Liver (tissue), 8 donors: ENCODE measurements at regions not wholly inside any gene's neighbourhood (a gene's known extent, or its start where the extent isn't known, plus 50 kb on each side); places are given as distances from the start of the nearest gene placed in this dataset.

Source experiments
- DNase-seq: peaks from one replicate; pipeline ENCODE4 v3.0.0-alpha.2; 2017; ENCODE audit warnings: low spot score
- H3K27ac ChIP-seq, 2 donors: one replicate each; pipeline ENCODE4 v1.7.0; 2013; ENCODE audit warnings: inconsistent platforms in 2 of 2, low read length in 2 of 2, control low read depth in 1 of 2, low read depth in 1 of 2, mild to moderate bottlenecking in 1 of 2
- H3K27me3 ChIP-seq, 4 donors: one replicate each; pipeline versions ENCODE4 v1.6.1 to v1.7.0; 2013; ENCODE audit warnings: low read length in 3 of 4, inconsistent platforms in 1 of 4, mild to moderate bottlenecking in 1 of 4, moderate library complexity in 1 of 4; ENCODE audit not compliant: control insufficient read depth in 4 of 4, insufficient read depth in 4 of 4
- H3K36me3 ChIP-seq, 4 donors: one replicate each; pipeline versions ENCODE4 v1.6.1 to v1.7.0; 2013; ENCODE audit warnings: low read length in 3 of 4, mild to moderate bottlenecking in 3 of 4, low read depth in 1 of 4, moderate library complexity in 1 of 4; ENCODE audit not compliant: control insufficient read depth in 4 of 4, insufficient read depth in 3 of 4
- H3K4me1 ChIP-seq, 4 donors: one replicate each; pipeline versions ENCODE4 v1.6.1 to v1.7.0; 2013; ENCODE audit warnings: low read length in 3 of 4, mild to moderate bottlenecking in 3 of 4, moderate library complexity in 1 of 4; ENCODE audit not compliant: control insufficient read depth in 4 of 4, insufficient read depth in 4 of 4
- H3K4me3 ChIP-seq, 3 donors: one replicate each; pipeline versions ENCODE4 v1.6.1 to v1.7.0; 2013; ENCODE audit warnings: low read length in 3 of 3, control low read depth in 1 of 3, low read depth in 1 of 3, mild to moderate bottlenecking in 1 of 3
- H3K9ac ChIP-seq, 2 donors: one replicate each; pipeline ENCODE4 v1.7.0; 2013; ENCODE audit warnings: low read length in 2 of 2, mild to moderate bottlenecking in 2 of 2, moderate library complexity in 2 of 2, control low read depth in 1 of 2, low read depth in 1 of 2
- H3K9me3 ChIP-seq, 4 donors: one replicate each; pipeline versions ENCODE4 v1.6.1 to v1.7.0; 2013; ENCODE audit warnings: low read length in 3 of 4; ENCODE audit not compliant: control insufficient read depth in 4 of 4
- EGR1 ChIP-seq, 2 donors: IDR thresholded peaks; 2 replicates each; pipeline ENCODE4 v1.6.1; 2016 to 2018; ENCODE audit warnings: antibody characterized with exemption in 2 of 2, low read depth in 2 of 2
- FOXA2 ChIP-seq: IDR thresholded peaks from 2 replicates; pipeline ENCODE4 v1.6.1; 2016; ENCODE audit warnings: antibody characterized with exemption
- GABPA ChIP-seq, 2 donors: IDR thresholded peaks in 1 of 2; conservative IDR thresholded peaks in 1 of 2; 2 replicates each; pipeline ENCODE4 v1.6.1; 2016; ENCODE audit warnings: antibody characterized with exemption in 2 of 2, mild to moderate bottlenecking in 1 of 2, moderate library complexity in 1 of 2
- HNF4A ChIP-seq, 2 donors: conservative IDR thresholded peaks; 2 replicates each; pipeline ENCODE4 v1.6.1; 2016; ENCODE audit warnings: antibody characterized with exemption in 2 of 2, mild to moderate bottlenecking in 2 of 2
- HNF4G ChIP-seq: IDR thresholded peaks from 2 replicates; pipeline ENCODE4 v1.6.1; 2016; ENCODE audit warnings: antibody characterized with exemption
- JUND ChIP-seq, 2 donors: IDR thresholded peaks; 2 replicates each; pipeline ENCODE4 v1.6.1; 2016; ENCODE audit warnings: antibody characterized with exemption in 2 of 2
- NR2F2 ChIP-seq: IDR thresholded peaks from 2 replicates; pipeline ENCODE4 v1.6.1; 2016; ENCODE audit warnings: antibody characterized with exemption
- RAD21 ChIP-seq, 2 donors: IDR thresholded peaks; 2 replicates each; pipeline ENCODE4 v1.6.1; 2016; ENCODE audit warnings: antibody characterized with exemption in 2 of 2, mild to moderate bottlenecking in 2 of 2
- RXRA ChIP-seq, 2 donors: IDR thresholded peaks; 2 replicates each; pipeline ENCODE4 v1.6.1; 2017 to 2018; ENCODE audit warnings: antibody characterized with exemption in 2 of 2, mild to moderate bottlenecking in 1 of 2
- SP1 ChIP-seq: IDR thresholded peaks from 2 replicates; pipeline ENCODE4 v1.6.1; 2018; ENCODE audit warnings: antibody characterized with exemption, mild to moderate bottlenecking
- TAF1 ChIP-seq: conservative IDR thresholded peaks from 2 replicates; pipeline ENCODE4 v1.6.1; 2016; ENCODE audit warnings: antibody characterized with exemption, mild to moderate bottlenecking
- YY1 ChIP-seq: IDR thresholded peaks from 2 replicates; pipeline ENCODE4 v1.6.1; 2016; ENCODE audit warnings: antibody characterized with exemption, mild to moderate bottlenecking
- WGBS: extraction: QIAGEN DNeasy Blood & Tissue Kit; methylation state at CpG from one replicate; pipeline ENCODE4 v1.1.7; 2013; 5-methylcytosine and 5-hydroxymethylcytosine counted together
- TF ChIP-seq, protein P1 (sequence below): IDR thresholded peaks from 2 replicates; pipeline ENCODE4 v1.6.1; 2016; ENCODE audit warnings: antibody characterized with exemption, mild to moderate bottlenecking
- TF ChIP-seq, protein P2 (sequence below): IDR thresholded peaks from 2 replicates; pipeline ENCODE4 v1.6.1; 2016; ENCODE audit warnings: antibody characterized with exemption
- TF ChIP-seq, protein P3 (sequence below): IDR thresholded peaks from 2 replicates; pipeline ENCODE4 v1.6.1; 2016; ENCODE audit warnings: antibody characterized with exemption
- TF ChIP-seq, protein P4 (sequence below): fragments of 150-350 bp; IDR thresholded peaks from 2 replicates; pipeline ENCODE4 v1.5.1; 2017; ENCODE audit warnings: improper control_type of control experiment, low read depth, low read length; ENCODE audit not compliant: missing input control
- donor health status: healthy.
- donor health status: healthy.
- donor health status: healthy.
- donor health status: healthy.
- donor health status: healthy.

DNA sequence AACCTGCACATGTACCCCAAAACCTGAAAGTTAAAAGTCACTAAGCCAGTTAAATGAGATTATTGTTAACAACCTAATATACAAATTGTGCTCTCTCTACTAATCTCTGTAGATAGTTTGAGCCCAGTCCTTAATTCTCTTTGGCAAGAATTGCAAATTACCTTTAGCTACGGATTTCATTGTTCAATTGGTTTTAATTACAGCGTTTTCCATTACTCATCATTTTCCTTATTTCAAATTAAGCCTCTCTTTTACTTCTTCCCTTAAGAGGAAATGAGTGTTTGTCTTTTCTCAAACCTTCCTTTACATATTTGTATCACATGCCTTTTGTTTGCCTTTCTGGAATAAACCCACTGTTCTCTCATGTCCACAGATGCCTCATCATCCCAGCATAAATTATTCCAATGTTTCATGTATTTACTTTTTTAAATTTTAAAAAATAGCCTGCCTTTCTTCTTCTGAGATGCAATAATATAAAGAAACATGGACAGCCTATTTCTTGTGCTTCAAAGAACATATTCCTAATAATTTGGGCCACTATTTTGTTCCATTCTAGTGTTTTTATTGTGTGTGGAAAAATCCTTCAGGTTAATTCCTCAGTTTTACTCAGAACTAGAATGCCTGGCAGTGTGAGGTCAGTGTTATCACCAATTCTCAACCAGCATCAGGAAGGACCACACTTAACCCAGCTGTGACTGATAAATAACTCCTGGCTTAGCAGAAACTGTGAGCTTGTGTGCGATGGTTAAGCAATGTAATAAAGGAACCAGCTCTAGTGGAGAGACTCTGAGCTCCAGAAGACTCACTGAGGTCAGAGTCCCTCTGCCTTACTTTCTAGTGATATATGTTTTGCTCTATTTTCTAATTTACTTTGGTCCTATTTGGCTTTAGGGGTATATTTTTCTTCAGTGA is 600.5 kb downstream of the LTN1 start:
- no peak for TF ChIP-seq GABPA (IDR thresholded peaks at IDR 0.05 in 1 of 2, conservative IDR thresholded peaks at IDR 0.05 in 1 of 2)
- TF ChIP-seq YY1: no peak
- no peak for TF ChIP-seq HNF4A (conservative IDR thresholded peaks at IDR 0.05)
- TF ChIP-seq HNF4G: no peak
- no peak for TF ChIP-seq TAF1
- TF ChIP-seq, protein P1, sequence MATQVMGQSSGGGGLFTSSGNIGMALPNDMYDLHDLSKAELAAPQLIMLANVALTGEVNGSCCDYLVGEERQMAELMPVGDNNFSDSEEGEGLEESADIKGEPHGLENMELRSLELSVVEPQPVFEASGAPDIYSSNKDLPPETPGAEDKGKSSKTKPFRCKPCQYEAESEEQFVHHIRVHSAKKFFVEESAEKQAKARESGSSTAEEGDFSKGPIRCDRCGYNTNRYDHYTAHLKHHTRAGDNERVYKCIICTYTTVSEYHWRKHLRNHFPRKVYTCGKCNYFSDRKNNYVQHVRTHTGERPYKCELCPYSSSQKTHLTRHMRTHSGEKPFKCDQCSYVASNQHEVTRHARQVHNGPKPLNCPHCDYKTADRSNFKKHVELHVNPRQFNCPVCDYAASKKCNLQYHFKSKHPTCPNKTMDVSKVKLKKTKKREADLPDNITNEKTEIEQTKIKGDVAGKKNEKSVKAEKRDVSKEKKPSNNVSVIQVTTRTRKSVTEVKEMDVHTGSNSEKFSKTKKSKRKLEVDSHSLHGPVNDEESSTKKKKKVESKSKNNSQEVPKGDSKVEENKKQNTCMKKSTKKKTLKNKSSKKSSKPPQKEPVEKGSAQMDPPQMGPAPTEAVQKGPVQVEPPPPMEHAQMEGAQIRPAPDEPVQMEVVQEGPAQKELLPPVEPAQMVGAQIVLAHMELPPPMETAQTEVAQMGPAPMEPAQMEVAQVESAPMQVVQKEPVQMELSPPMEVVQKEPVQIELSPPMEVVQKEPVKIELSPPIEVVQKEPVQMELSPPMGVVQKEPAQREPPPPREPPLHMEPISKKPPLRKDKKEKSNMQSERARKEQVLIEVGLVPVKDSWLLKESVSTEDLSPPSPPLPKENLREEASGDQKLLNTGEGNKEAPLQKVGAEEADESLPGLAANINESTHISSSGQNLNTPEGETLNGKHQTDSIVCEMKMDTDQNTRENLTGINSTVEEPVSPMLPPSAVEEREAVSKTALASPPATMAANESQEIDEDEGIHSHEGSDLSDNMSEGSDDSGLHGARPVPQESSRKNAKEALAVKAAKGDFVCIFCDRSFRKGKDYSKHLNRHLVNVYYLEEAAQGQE: no peak
- TF ChIP-seq, protein P2, sequence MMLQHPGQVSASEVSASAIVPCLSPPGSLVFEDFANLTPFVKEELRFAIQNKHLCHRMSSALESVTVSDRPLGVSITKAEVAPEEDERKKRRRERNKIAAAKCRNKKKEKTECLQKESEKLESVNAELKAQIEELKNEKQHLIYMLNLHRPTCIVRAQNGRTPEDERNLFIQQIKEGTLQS: no peak
- TF ChIP-seq RAD21 (IDR thresholded peaks at IDR 0.05): no peak
- no peak for TF ChIP-seq JUND (IDR thresholded peaks at IDR 0.05)
- no peak for TF ChIP-seq NR2F2
- TF ChIP-seq, protein P3, sequence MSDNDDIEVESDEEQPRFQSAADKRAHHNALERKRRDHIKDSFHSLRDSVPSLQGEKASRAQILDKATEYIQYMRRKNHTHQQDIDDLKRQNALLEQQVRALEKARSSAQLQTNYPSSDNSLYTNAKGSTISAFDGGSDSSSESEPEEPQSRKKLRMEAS: no peak
- TF ChIP-seq EGR1 (IDR thresholded peaks at IDR 0.05; ENCODE audit: low read depth in 2 of 2): no peak
- TF ChIP-seq, protein P4, sequence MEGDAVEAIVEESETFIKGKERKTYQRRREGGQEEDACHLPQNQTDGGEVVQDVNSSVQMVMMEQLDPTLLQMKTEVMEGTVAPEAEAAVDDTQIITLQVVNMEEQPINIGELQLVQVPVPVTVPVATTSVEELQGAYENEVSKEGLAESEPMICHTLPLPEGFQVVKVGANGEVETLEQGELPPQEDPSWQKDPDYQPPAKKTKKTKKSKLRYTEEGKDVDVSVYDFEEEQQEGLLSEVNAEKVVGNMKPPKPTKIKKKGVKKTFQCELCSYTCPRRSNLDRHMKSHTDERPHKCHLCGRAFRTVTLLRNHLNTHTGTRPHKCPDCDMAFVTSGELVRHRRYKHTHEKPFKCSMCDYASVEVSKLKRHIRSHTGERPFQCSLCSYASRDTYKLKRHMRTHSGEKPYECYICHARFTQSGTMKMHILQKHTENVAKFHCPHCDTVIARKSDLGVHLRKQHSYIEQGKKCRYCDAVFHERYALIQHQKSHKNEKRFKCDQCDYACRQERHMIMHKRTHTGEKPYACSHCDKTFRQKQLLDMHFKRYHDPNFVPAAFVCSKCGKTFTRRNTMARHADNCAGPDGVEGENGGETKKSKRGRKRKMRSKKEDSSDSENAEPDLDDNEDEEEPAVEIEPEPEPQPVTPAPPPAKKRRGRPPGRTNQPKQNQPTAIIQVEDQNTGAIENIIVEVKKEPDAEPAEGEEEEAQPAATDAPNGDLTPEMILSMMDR: no peak
- TF ChIP-seq SP1: no peak
- no peak for TF ChIP-seq FOXA2
- WGBS: 93% methylated on average over 3 of the region's 3 CpGs
- H3K9ac ChIP-seq: no peak overlapping the region
- H3K4me1 ChIP-seq: peaks cover 0 to 6% (median 3%) of the 10 kb centered on the region in 4 donors
- no peaks in the 10 kb centered on the region for H3K9me3 ChIP-seq
- no peak overlapping the region for H3K27ac ChIP-seq
- H3K4me3 ChIP-seq: no peak overlapping the region
- H3K36me3 ChIP-seq: no peaks in the 10 kb centered on the region
- DNase-seq: no peak
- no peaks in the 10 kb centered on the region for H3K27me3 ChIP-seq

DNA sequence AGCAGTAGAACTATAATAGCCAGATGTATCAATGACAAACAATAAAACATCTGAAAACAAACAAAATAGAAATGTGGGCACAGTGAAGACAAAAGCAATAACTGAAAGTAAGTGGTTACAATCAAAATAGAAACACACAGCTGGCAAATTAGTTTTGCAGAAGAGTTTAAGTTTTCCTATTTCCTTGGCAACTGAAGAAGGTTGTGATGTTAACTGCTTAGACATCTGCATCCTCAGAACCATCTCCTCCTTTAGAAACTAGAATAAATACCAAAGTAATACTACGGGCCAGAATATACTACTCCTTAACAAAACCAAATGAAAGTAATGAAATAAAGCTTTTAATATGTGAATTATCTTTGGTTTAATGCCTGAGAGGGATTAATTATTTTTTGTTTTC is 605.5 kb downstream of the LTN1 start:
- Histone ChIP-seq H3K27ac (no peak overlapping the region), H3K4me3 (no peak overlapping the region), H3K4me1 (no peaks in the 10 kb centered on the region), H3K9me3 (no peaks in the 10 kb centered on the region), H3K27me3 (no peaks in the 10 kb centered on the region), H3K9ac (no peak overlapping the region), H3K36me3 (no peaks in the 10 kb centered on the region)
- no peak for TF ChIP-seq TAF1
- TF ChIP-seq RAD21 (IDR thresholded peaks at IDR 0.05): no peak
- no peak for TF ChIP-seq RXRA (IDR thresholded peaks at IDR 0.05)
- TF ChIP-seq SP1: no peak
- TF ChIP-seq JUND (IDR thresholded peaks at IDR 0.05): no peak
- TF ChIP-seq, protein P4: no peak
- no peak for DNase-seq
- 88% methylated on average over 1 of the region's 1 CpG for WGBS
